ENCODE measurements at regions not wholly inside any gene's neighbourhood (a gene's known extent, or its start where the extent isn't known, plus 50 kb on each side); places are given as distances from the start of the nearest gene placed in this dataset.
"Not testable (repeated sequence)": the region's sequence is repeated elsewhere in the genome, so short reads cannot be mapped to it uniquely, and the experiment has no call there.

DNA sequence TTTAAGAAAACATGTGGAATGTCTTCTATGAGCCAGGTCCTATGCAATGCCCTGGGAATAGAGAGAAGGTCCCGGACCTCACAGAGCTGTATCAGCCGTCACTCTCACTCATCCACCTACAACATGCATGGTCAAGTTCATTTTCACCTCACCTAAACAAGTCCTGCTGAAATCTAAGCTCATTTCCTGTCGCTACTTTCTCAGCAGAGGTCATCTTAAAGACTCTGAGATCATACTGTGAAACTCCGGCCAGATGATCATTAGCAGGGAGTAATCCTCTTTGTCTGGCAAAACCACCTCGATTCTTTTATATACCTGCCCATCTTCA lies 66.2 kb upstream of the LYRM9 start:
- 0 out of 2 replicates have a peak overlapping the region, but pooled peaks have one; percentile 7 for H3K4me2 ChIP-seq
- TF ChIP-seq ZNF114 (CRISPR knock-in tag; IDR thresholded peaks at IDR 0.05) (no peak), CREB1 (CRISPR knock-in tag; IDR thresholded peaks at IDR 0.05; ENCODE audit: low read depth) (no peak)
- Mint-ChIP-seq H3K27ac (peak overlapping the region; percentile 57; the same call in 1 of the 2 replicates), H3K36me3 (ENCODE audit: low read depth) (no peaks in the 10 kb centered on the region), H3K4me1 (peaks cover 45% of the 10 kb centered on the region), H3K4me3 (no peak overlapping the region), H3K9me3 (no peaks in the 10 kb centered on the region; the same call in 2 of the 3 replicates), H3K27me3 (ENCODE audit: insufficient read depth, low read depth, poor library complexity) (no peaks in the 10 kb centered on the region)
- peak overlapping the region; percentile 63 for H3K27ac ChIP-seq (ENCODE audit: low read depth)
- H3F3A ChIP-seq (replicated peaks; ENCODE audit: low read depth) = no peaks in the 10 kb centered on the region
- DNase-seq (ENCODE audit: low spot score) (peak; percentile 27), ATAC-seq (peak; percentile 48)
- H3K79me2 ChIP-seq (replicated peaks; ENCODE audit: insufficient read depth) = no peaks in the 10 kb centered on the region
- H3K27me3 ChIP-seq (ENCODE audit: insufficient read depth) = no peaks in the 10 kb centered on the region
- H3K9me2 ChIP-seq (ENCODE audit: insufficient read depth) = no peaks in the 10 kb centered on the region
- peaks cover 37% of the 10 kb centered on the region for H3K4me1 ChIP-seq (ENCODE audit: insufficient read depth)
- no peak overlapping the region for H2AFZ ChIP-seq
- H4K20me1 ChIP-seq (replicated peaks; ENCODE audit: insufficient read depth) = no peaks in the 10 kb centered on the region
- no peaks in the 10 kb centered on the region for H3K36me3 ChIP-seq (ENCODE audit: insufficient read depth)
- no peak overlapping the region for H3K4me3 ChIP-seq

DNA sequence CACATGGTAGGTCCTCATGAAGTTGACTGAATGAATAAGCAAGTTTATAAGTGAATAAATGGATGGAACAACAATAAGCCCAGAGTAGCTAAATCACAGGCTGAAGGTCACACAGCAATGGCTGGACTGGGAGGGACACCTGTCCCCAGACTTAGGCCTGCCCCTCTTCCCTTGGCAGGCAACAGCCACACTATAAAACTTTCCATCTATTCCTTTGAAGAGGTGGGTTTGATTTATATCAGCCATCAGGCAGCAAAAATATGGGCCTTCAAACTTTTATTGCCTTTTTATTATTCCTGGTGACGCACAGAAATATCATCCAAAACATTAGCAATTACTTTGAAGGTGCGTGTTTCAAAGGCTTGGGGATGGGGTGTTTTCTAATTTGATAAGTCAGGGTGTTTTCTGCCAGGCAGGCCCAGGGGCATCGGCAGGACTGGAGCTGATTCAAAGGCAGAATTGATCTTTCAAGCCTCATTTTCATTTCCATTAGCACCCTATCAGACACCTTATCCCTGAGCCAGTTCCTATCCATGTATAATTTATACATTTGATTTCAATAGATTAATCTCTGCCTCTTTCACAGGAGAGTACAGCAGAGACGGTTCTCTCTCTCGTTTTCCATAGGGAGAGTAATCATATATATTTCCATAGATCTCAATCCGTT lies 67.2 kb upstream of the LYRM9 start:
- Mint-ChIP-seq H3K27me3 (ENCODE audit: insufficient read depth, low read depth, poor library complexity) (no peaks in the 10 kb centered on the region), H3K36me3 (ENCODE audit: low read depth) (no peaks in the 10 kb centered on the region), H3K4me1 (peaks cover 36% of the 10 kb centered on the region), H3K4me3 (no peak overlapping the region), H3K9me3 (no peaks in the 10 kb centered on the region; the same call in 2 of the 3 replicates), H3K27ac (no peak overlapping the region)
- Histone ChIP-seq H3K27ac (ENCODE audit: low read depth) (no peak overlapping the region), H3K4me1 (ENCODE audit: insufficient read depth) (peaks cover 31% of the 10 kb centered on the region), H3K79me2 (replicated peaks; ENCODE audit: insufficient read depth) (no peaks in the 10 kb centered on the region), H3F3A (replicated peaks; ENCODE audit: low read depth) (no peaks in the 10 kb centered on the region), H3K27me3 (ENCODE audit: insufficient read depth) (no peaks in the 10 kb centered on the region), H3K4me2 (no peak overlapping the region), H3K4me3 (no peak overlapping the region), H4K20me1 (replicated peaks; ENCODE audit: insufficient read depth) (no peaks in the 10 kb centered on the region), H2AFZ (no peak overlapping the region), H3K36me3 (ENCODE audit: insufficient read depth) (no peaks in the 10 kb centered on the region), H3K9me2 (ENCODE audit: insufficient read depth) (no peaks in the 10 kb centered on the region)
- DNase-seq (ENCODE audit: low spot score) = no peak
- no peak for ATAC-seq
- TF ChIP-seq CTCF (conservative IDR thresholded peaks at IDR 0.05; ENCODE audit: low read depth in 2 of 2) = no peak

- not testable (repeated sequence) for H3K9me3 Mint-ChIP-seq; H3K36me3 ChIP-seq (ENCODE audit: insufficient read depth); H3K9me2 ChIP-seq (ENCODE audit: insufficient read depth); H3F3A ChIP-seq (replicated peaks; ENCODE audit: low read depth); H3K27me3 ChIP-seq (ENCODE audit: insufficient read depth); H4K20me1 ChIP-seq (replicated peaks; ENCODE audit: insufficient read depth); H3K4me3 Mint-ChIP-seq; ATAC-seq; H3K27me3 Mint-ChIP-seq (ENCODE audit: insufficient read depth, low read depth, poor library complexity); H3K36me3 Mint-ChIP-seq (ENCODE audit: low read depth); H3K4me3 ChIP-seq; H3K79me2 ChIP-seq (replicated peaks; ENCODE audit: insufficient read depth); H3K4me2 ChIP-seq; H3K27ac Mint-ChIP-seq; DNase-seq (ENCODE audit: low spot score); H3K27ac ChIP-seq (ENCODE audit: low read depth)
- peak overlapping the region; percentile 52 for H2AFZ ChIP-seq
- peaks cover 25% of the 10 kb centered on the region for H3K4me1 Mint-ChIP-seq
- H3K4me1 ChIP-seq (ENCODE audit: insufficient read depth) = peaks cover 22% of the 10 kb centered on the region; the same call in 1 of the 2 replicates
These were observed 69.4 kb upstream of the LYRM9 start for GRCh38 chr17:27962581-27962980.
